ENCODE measurements at regions not wholly inside any gene's neighbourhood (a gene's known extent, or its start where the extent isn't known, plus 50 kb on each side); places are given as distances from the start of the nearest gene placed in this dataset.

GRCh38 chr3:29143151-29143550, 137.7 kb upstream of the RBMS3 start:
- no peak for DNase-seq (ENCODE audit: extremely low spot score)
- TF ChIP-seq CTBP1 (IDR thresholded peaks at IDR 0.05; ENCODE audit: borderline replicate concordance) (no peak), L3MBTL2 (conservative IDR thresholded peaks at IDR 0.05) (no peak), ELF4 (IDR thresholded peaks at IDR 0.05) (no peak), SUZ12 (IDR thresholded peaks at IDR 0.05) (no peak), LEF1 (IDR thresholded peaks at IDR 0.05; ENCODE audit: borderline replicate concordance) (no peak), HDGF (IDR thresholded peaks at IDR 0.05; ENCODE audit: borderline replicate concordance) (no peak), FOXM1 (IDR thresholded peaks at IDR 0.05; ENCODE audit: borderline replicate concordance) (no peak), ARNT (IDR thresholded peaks at IDR 0.05) (no peak), FOXK2 (IDR thresholded peaks at IDR 0.05) (no peak), TARDBP (IDR thresholded peaks at IDR 0.05) (no peak), NFRKB (IDR thresholded peaks at IDR 0.05) (no peak), BHLHE40 (IDR thresholded peaks at IDR 0.05; ENCODE audit: borderline replicate concordance) (no peak), FOXA1 (IDR thresholded peaks at IDR 0.05) (no peak), SP1 (IDR thresholded peaks at IDR 0.05) (no peak), ZNF384 (IDR thresholded peaks at IDR 0.05) (no peak), PKNOX1 (IDR thresholded peaks at IDR 0.05) (no peak)
- POLR2A ChIA-PET = no interaction called here
- CTCF ChIA-PET = no interaction called here

- TF ChIP-seq ARNT (IDR thresholded peaks at IDR 0.05) = no peak
- no peak for TF ChIP-seq HDGF (IDR thresholded peaks at IDR 0.05; ENCODE audit: borderline replicate concordance)
- TF ChIP-seq FOXA1 (IDR thresholded peaks at IDR 0.05) = no peak
- TF ChIP-seq CTBP1 (IDR thresholded peaks at IDR 0.05; ENCODE audit: borderline replicate concordance) = no peak
- no peak for TF ChIP-seq FOXK2 (IDR thresholded peaks at IDR 0.05)
- no peak for TF ChIP-seq LEF1 (IDR thresholded peaks at IDR 0.05; ENCODE audit: borderline replicate concordance)
- TF ChIP-seq NFRKB (IDR thresholded peaks at IDR 0.05) = no peak
- no peak for TF ChIP-seq BHLHE40 (IDR thresholded peaks at IDR 0.05; ENCODE audit: borderline replicate concordance)
- no peak for TF ChIP-seq TARDBP (IDR thresholded peaks at IDR 0.05)
- TF ChIP-seq FOXM1 (IDR thresholded peaks at IDR 0.05; ENCODE audit: borderline replicate concordance) = no peak
- no peak for TF ChIP-seq ELF4 (IDR thresholded peaks at IDR 0.05)
- TF ChIP-seq ZNF384 (IDR thresholded peaks at IDR 0.05) = no peak
- no peak for TF ChIP-seq L3MBTL2 (conservative IDR thresholded peaks at IDR 0.05)
- TF ChIP-seq SP1 (IDR thresholded peaks at IDR 0.05) = no peak
- TF ChIP-seq SUZ12 (IDR thresholded peaks at IDR 0.05) = no peak
- no peak for TF ChIP-seq PKNOX1 (IDR thresholded peaks at IDR 0.05)
- POLR2A ChIA-PET = no interaction called here
- CTCF ChIA-PET = interaction anchor here (0.6 kb wide), 1 partner anchor 395 kb away, joined by 3 read pairs; no protein-coding TSS in a partner anchor
- DNase-seq (ENCODE audit: extremely low spot score) = no peak
Measured at GRCh38 chr3:29144361-29144760, 136.5 kb upstream of the RBMS3 start.

- CTCF ChIA-PET = interaction anchor here (0.6 kb wide), 1 partner anchor 395 kb away, joined by 3 read pairs; no protein-coding TSS in a partner anchor
- POLR2A ChIA-PET = no interaction called here
- no peak for DNase-seq (ENCODE audit: extremely low spot score)
- TF ChIP-seq ZNF384 (IDR thresholded peaks at IDR 0.05) = no peak
- no peak for TF ChIP-seq PKNOX1 (IDR thresholded peaks at IDR 0.05)
- no peak for TF ChIP-seq L3MBTL2 (conservative IDR thresholded peaks at IDR 0.05)
- no peak for TF ChIP-seq ELF4 (IDR thresholded peaks at IDR 0.05)
- TF ChIP-seq TARDBP (IDR thresholded peaks at IDR 0.05) = no peak
- TF ChIP-seq NFRKB (IDR thresholded peaks at IDR 0.05) = no peak
- TF ChIP-seq ARNT (IDR thresholded peaks at IDR 0.05) = no peak
- TF ChIP-seq FOXM1 (IDR thresholded peaks at IDR 0.05; ENCODE audit: borderline replicate concordance) = no peak
- TF ChIP-seq HDGF (IDR thresholded peaks at IDR 0.05; ENCODE audit: borderline replicate concordance) = no peak
- TF ChIP-seq FOXK2 (IDR thresholded peaks at IDR 0.05) = no peak
- TF ChIP-seq SUZ12 (IDR thresholded peaks at IDR 0.05) = no peak
- TF ChIP-seq FOXA1 (IDR thresholded peaks at IDR 0.05) = no peak
- TF ChIP-seq BHLHE40 (IDR thresholded peaks at IDR 0.05; ENCODE audit: borderline replicate concordance) = no peak
- TF ChIP-seq SP1 (IDR thresholded peaks at IDR 0.05) = no peak
- TF ChIP-seq CTBP1 (IDR thresholded peaks at IDR 0.05; ENCODE audit: borderline replicate concordance) = no peak
- no peak for TF ChIP-seq LEF1 (IDR thresholded peaks at IDR 0.05; ENCODE audit: borderline replicate concordance)
Measured at GRCh38 chr3:29144807-29145206, 136.1 kb upstream of the RBMS3 start.

- no peak for DNase-seq (ENCODE audit: extremely low spot score)
- POLR2A ChIA-PET = no interaction called here
Measured at GRCh38 chr3:29145360-29145759, 135.5 kb upstream of the RBMS3 start.

GRCh38 chr3:29152379-29152778, 128.5 kb upstream of the RBMS3 start:
- no peak for DNase-seq (ENCODE audit: extremely low spot score)
- CTCF ChIA-PET = interaction anchor here (0.7 kb wide), 1 partner anchor 603 kb away, joined by 3 read pairs; no protein-coding TSS in a partner anchor
- no peak for TF ChIP-seq CTBP1 (IDR thresholded peaks at IDR 0.05; ENCODE audit: borderline replicate concordance)
- no peak for TF ChIP-seq ZNF384 (IDR thresholded peaks at IDR 0.05)
- TF ChIP-seq HDGF (IDR thresholded peaks at IDR 0.05; ENCODE audit: borderline replicate concordance) = no peak
- no peak for TF ChIP-seq SP1 (IDR thresholded peaks at IDR 0.05)
- TF ChIP-seq FOXM1 (IDR thresholded peaks at IDR 0.05; ENCODE audit: borderline replicate concordance) = no peak
- TF ChIP-seq LEF1 (IDR thresholded peaks at IDR 0.05; ENCODE audit: borderline replicate concordance) = no peak
- POLR2A ChIA-PET = no interaction called here

More at GRCh38 chr3:29145360-29145759, 135.5 kb upstream of the RBMS3 start:
- no peak for TF ChIP-seq L3MBTL2 (conservative IDR thresholded peaks at IDR 0.05)
- CTCF ChIA-PET = interaction anchor here (0.6 kb wide), 1 partner anchor 1754 kb away, joined by 3 read pairs; no protein-coding TSS in a partner anchor

- DNase-seq (ENCODE audit: extremely low spot score) = no peak
- ChIA-PET CTCF (interaction anchor here (0.8 kb wide), 1 partner anchor 803 kb away, joined by 3 read pairs; no protein-coding TSS in a partner anchor), POLR2A (no interaction called here)
- TF ChIP-seq BHLHE40 (IDR thresholded peaks at IDR 0.05; ENCODE audit: borderline replicate concordance) (no peak), ARNT (IDR thresholded peaks at IDR 0.05) (no peak), FOXA1 (IDR thresholded peaks at IDR 0.05) (no peak), CTBP1 (IDR thresholded peaks at IDR 0.05; ENCODE audit: borderline replicate concordance) (no peak), TARDBP (IDR thresholded peaks at IDR 0.05) (no peak), L3MBTL2 (conservative IDR thresholded peaks at IDR 0.05) (no peak), LEF1 (IDR thresholded peaks at IDR 0.05; ENCODE audit: borderline replicate concordance) (no peak), SP1 (IDR thresholded peaks at IDR 0.05) (no peak), PKNOX1 (IDR thresholded peaks at IDR 0.05) (no peak), SUZ12 (IDR thresholded peaks at IDR 0.05) (no peak), FOXK2 (IDR thresholded peaks at IDR 0.05) (no peak), ZNF384 (IDR thresholded peaks at IDR 0.05) (no peak), FOXM1 (IDR thresholded peaks at IDR 0.05; ENCODE audit: borderline replicate concordance) (no peak)
Measured at GRCh38 chr3:29153811-29154210, 127.1 kb upstream of the RBMS3 start.

All from HEK293T (cell line).